ENCODE measurements at regions not wholly inside any gene's neighbourhood (a gene's known extent, or its start where the extent isn't known, plus 50 kb on each side); places are given as distances from the start of the nearest gene placed in this dataset.

DNA sequence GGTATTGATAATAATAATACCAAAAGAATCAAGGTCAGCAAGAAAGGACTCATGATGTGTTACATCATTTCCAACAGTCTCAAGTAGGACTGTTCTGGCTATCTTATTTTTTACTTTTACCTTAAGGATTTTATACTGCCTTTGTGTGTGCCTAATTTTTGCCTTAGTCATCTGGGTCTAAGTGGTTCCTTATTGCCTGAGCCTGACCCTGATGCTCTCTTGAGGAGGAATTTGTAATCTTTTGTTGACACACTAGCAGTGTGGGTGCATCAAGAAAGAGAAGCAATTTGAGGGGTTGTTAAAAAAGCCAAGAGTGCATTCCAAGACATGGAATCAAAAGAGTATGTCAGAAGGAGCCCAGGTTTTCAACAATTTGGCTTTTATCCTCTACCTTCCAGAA is 59.3 kb downstream of the TMEM100 start (continued):
- TF ChIP-seq ZNF274 (IDR thresholded peaks at IDR 0.05; ENCODE audit: low read length) (no peak), ZNF274 (tag by site-specific recombination; IDR thresholded peaks at IDR 0.05; ENCODE audit: borderline replicate concordance) (no peak), ZNF677 (tag by site-specific recombination; IDR thresholded peaks at IDR 0.05) (no peak), ZNF140 (tag by site-specific recombination; IDR thresholded peaks at IDR 0.05) (no peak), RBAK (tag by site-specific recombination; IDR thresholded peaks at IDR 0.05) (no peak), ZNF544 (tag by site-specific recombination; IDR thresholded peaks at IDR 0.05) (no peak), ZBTB48 (tag by site-specific recombination; IDR thresholded peaks at IDR 0.05) (no peak), ZNF792 (tag by site-specific recombination; IDR thresholded peaks at IDR 0.05) (no peak), ZNF16 (tag by site-specific recombination; IDR thresholded peaks at IDR 0.05; ENCODE audit: low read depth) (no peak), MEIS1 (CRISPR knock-in tag; IDR thresholded peaks at IDR 0.05; ENCODE audit: borderline replicate concordance) (no peak), ZXDB (tag by site-specific recombination; IDR thresholded peaks at IDR 0.05) (no peak), ZNF391 (tag by site-specific recombination; IDR thresholded peaks at IDR 0.05; ENCODE audit: borderline replicate concordance, low read depth) (no peak), ZNF214 (tag by site-specific recombination; IDR thresholded peaks at IDR 0.05; ENCODE audit: borderline replicate concordance) (no peak), SCRT2 (tag by site-specific recombination; IDR thresholded peaks at IDR 0.05) (no peak)
- TF ChIP-seq, protein P1, sequence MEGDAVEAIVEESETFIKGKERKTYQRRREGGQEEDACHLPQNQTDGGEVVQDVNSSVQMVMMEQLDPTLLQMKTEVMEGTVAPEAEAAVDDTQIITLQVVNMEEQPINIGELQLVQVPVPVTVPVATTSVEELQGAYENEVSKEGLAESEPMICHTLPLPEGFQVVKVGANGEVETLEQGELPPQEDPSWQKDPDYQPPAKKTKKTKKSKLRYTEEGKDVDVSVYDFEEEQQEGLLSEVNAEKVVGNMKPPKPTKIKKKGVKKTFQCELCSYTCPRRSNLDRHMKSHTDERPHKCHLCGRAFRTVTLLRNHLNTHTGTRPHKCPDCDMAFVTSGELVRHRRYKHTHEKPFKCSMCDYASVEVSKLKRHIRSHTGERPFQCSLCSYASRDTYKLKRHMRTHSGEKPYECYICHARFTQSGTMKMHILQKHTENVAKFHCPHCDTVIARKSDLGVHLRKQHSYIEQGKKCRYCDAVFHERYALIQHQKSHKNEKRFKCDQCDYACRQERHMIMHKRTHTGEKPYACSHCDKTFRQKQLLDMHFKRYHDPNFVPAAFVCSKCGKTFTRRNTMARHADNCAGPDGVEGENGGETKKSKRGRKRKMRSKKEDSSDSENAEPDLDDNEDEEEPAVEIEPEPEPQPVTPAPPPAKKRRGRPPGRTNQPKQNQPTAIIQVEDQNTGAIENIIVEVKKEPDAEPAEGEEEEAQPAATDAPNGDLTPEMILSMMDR (tag by site-specific recombination; IDR thresholded peaks at IDR 0.05) = no peak

DNA sequence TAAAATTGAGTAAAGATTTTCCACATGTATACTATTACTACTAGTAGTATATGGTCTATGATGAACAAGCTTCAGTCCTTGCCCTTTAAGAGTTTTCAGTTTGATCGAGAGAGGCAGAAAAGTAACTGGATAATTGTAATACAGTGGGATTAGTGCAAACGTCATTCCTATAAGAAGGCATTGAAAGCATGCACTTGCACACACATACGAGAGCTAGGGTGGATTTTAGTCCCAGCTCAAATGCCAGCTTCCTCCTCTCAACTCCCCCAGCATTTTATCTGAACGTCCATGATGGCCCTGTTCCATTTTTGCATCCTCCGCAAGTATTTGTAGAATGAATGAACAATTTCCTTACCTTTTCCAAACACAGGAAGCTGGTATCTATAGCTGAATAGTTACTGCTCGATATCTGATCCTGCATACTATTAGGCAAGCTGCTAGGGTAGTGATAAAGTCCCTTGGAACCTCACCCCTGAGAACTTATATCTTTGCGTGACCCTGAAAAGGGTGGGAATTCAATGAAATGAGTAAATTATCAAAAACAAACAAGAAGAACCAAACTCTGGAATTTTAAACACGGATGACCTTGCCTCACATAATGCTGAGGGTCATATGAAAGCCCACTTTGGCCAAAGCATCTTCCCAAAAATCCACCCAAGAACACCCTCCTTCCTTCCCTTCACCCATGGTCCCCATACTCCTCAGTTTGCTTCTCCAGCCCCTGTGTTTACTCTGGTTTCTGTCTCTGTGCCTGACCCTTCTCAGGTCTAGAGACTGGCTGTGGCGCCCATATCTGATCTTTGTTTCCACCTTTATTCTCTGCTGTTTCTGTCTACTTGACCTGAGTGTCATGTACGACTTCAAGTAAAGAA is 60.5 kb downstream of the TMEM100 start:
- no peak overlapping the region for H3K4me3 ChIP-seq (ENCODE audit: low read depth, low read length)
- ChIA-PET CTCF (interaction anchor here (0.6 to 1.4 kb wide), 3 partner anchors 21 to 136 kb away, joined by 3 to 7 read pairs (median 3); no protein-coding TSS in a partner anchor), POLR2A (no interaction called here)
- H3K4me1 ChIP-seq (ENCODE audit: control insufficient read depth, insufficient read depth, low read length) = peaks cover 5% of the 10 kb centered on the region; the same call in 1 of the 2 replicates
- TF ChIP-seq ZNF112 (tag by site-specific recombination; IDR thresholded peaks at IDR 0.05) = no peak
- TF ChIP-seq ZNF610 (tag by site-specific recombination; IDR thresholded peaks at IDR 0.05; ENCODE audit: borderline replicate concordance) = no peak
- no peak for TF ChIP-seq MEIS1 (CRISPR knock-in tag; IDR thresholded peaks at IDR 0.05; ENCODE audit: borderline replicate concordance)
- no peak for TF ChIP-seq ZNF169 (tag by site-specific recombination; IDR thresholded peaks at IDR 0.05)
- TF ChIP-seq ZXDB (tag by site-specific recombination; IDR thresholded peaks at IDR 0.05) = no peak
- no peak overlapping the region for H3K27ac ChIP-seq (ENCODE audit: extremely low read depth, low read depth, low read length)
- H3K36me3 ChIP-seq (ENCODE audit: control insufficient read depth in 2 of 2, insufficient read depth in 1 of 2, low read length in 2 of 2) = no peaks in the 10 kb centered on the region
- no peaks in the 10 kb centered on the region for H3K9me3 ChIP-seq (ENCODE audit: control insufficient read depth, insufficient read depth, low read depth, low read length)

DNA sequence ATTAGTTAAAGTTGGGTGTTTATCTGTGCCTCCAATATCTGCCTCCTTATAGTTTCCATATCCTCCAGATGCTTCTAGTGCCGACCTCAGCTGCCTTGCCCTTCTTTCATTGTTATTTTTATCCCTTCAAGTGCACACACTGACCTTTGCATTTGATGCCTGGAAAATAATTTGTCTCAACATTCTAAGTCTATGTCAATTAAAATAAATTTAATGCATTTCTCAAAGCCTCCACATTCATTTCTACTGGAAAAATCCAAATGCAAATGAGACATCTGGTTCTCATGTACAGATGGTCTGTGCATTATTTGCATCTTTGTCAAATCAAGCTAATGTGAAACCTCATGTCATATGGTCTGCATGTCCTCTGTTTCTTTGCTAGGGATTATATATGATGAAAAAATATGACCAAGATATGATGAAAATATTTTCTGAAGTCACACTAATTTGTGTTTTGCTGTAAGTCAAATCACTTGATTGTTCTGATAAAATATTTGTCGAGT is 61.4 kb downstream of the TMEM100 start:
- H3K4me1 ChIP-seq (ENCODE audit: control insufficient read depth, insufficient read depth, low read length) = peaks cover 5% of the 10 kb centered on the region; the same call in 1 of the 2 replicates
- ChIA-PET CTCF (interaction anchor here (0.6 to 1.9 kb wide), 3 partner anchors 20 to 135 kb away, joined by 3 to 10 read pairs (median 7); no protein-coding TSS in a partner anchor), POLR2A (no interaction called here)
- no peaks in the 10 kb centered on the region for H3K9me3 ChIP-seq (ENCODE audit: control insufficient read depth, insufficient read depth, low read depth, low read length)
- H3K27ac ChIP-seq (ENCODE audit: extremely low read depth, low read depth, low read length) = no peak overlapping the region
- H3K36me3 ChIP-seq (ENCODE audit: control insufficient read depth in 2 of 2, insufficient read depth in 1 of 2, low read length in 2 of 2) = no peaks in the 10 kb centered on the region
- no peak overlapping the region for H3K4me3 ChIP-seq (ENCODE audit: low read depth, low read length)
- no peak for TF ChIP-seq ZNF394 (tag by site-specific recombination; IDR thresholded peaks at IDR 0.05; ENCODE audit: borderline replicate concordance)
- TF ChIP-seq, protein P2, sequence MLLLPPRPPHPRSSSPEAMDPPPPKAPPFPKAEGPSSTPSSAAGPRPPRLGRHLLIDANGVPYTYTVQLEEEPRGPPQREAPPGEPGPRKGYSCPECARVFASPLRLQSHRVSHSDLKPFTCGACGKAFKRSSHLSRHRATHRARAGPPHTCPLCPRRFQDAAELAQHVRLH (tag by site-specific recombination; IDR thresholded peaks at IDR 0.05) = no peak
- no peak for TF ChIP-seq ZFP3 (tag by site-specific recombination; IDR thresholded peaks at IDR 0.05; ENCODE audit: low read depth)
- no peak for TF ChIP-seq ZNF433 (tag by site-specific recombination; IDR thresholded peaks at IDR 0.05; ENCODE audit: low read depth)
- TF ChIP-seq, protein P3, sequence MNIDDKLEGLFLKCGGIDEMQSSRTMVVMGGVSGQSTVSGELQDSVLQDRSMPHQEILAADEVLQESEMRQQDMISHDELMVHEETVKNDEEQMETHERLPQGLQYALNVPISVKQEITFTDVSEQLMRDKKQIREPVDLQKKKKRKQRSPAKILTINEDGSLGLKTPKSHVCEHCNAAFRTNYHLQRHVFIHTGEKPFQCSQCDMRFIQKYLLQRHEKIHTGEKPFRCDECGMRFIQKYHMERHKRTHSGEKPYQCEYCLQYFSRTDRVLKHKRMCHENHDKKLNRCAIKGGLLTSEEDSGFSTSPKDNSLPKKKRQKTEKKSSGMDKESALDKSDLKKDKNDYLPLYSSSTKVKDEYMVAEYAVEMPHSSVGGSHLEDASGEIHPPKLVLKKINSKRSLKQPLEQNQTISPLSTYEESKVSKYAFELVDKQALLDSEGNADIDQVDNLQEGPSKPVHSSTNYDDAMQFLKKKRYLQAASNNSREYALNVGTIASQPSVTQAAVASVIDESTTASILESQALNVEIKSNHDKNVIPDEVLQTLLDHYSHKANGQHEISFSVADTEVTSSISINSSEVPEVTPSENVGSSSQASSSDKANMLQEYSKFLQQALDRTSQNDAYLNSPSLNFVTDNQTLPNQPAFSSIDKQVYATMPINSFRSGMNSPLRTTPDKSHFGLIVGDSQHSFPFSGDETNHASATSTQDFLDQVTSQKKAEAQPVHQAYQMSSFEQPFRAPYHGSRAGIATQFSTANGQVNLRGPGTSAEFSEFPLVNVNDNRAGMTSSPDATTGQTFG (tag by site-specific recombination; IDR thresholded peaks at IDR 0.05; ENCODE audit: borderline replicate concordance) = no peak
- TF ChIP-seq, protein P4, sequence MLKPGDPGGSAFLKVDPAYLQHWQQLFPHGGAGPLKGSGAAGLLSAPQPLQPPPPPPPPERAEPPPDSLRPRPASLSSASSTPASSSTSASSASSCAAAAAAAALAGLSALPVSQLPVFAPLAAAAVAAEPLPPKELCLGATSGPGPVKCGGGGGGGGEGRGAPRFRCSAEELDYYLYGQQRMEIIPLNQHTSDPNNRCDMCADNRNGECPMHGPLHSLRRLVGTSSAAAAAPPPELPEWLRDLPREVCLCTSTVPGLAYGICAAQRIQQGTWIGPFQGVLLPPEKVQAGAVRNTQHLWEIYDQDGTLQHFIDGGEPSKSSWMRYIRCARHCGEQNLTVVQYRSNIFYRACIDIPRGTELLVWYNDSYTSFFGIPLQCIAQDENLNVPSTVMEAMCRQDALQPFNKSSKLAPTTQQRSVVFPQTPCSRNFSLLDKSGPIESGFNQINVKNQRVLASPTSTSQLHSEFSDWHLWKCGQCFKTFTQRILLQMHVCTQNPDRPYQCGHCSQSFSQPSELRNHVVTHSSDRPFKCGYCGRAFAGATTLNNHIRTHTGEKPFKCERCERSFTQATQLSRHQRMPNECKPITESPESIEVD (tag by site-specific recombination; IDR thresholded peaks at IDR 0.05) = no peak
- no peak for TF ChIP-seq ZNF211 (tag by site-specific recombination; IDR thresholded peaks at IDR 0.05; ENCODE audit: low read depth)

Data from HEK293 (cell line).